Breast epithelium (tissue), 3 donors: ENCODE measurements at regions not wholly inside any gene's neighbourhood (a gene's known extent, or its start where the extent isn't known, plus 50 kb on each side); places are given as distances from the start of the nearest gene placed in this dataset.

Experiments used
- CTCF ChIP-seq, 3 donors: fragments of 450-650 bp; IDR thresholded peaks; one replicate each; pipeline ENCODE4 v1.5.1; 2016 to 2017; ENCODE audit warnings: antibody characterized with exemption in 3 of 3, mild to moderate bottlenecking in 3 of 3, moderate library complexity in 3 of 3
- POLR2A ChIP-seq: fragments of 450-650 bp; IDR thresholded peaks from one replicate; pipeline ENCODE4 v1.6.1; 2016; ENCODE audit warnings: antibody characterized with exemption, mild to moderate bottlenecking, moderate library complexity

- no peak for TF ChIP-seq CTCF (IDR thresholded peaks at IDR 0.05)
- no peak for TF ChIP-seq POLR2A
These were observed 54.5 kb upstream of the MC3R start for GRCh38 chr20:56194042-56194441.
